IPS-20b (cell line): ENCODE measurements at regions not wholly inside any gene's neighbourhood (a gene's known extent, or its start where the extent isn't known, plus 50 kb on each side); places are given as distances from the start of the nearest gene placed in this dataset.

Experiments
- H3K27ac ChIP-seq: one replicate; pipeline ENCODE4 v1.5.1; 2013; ENCODE audit warnings: low read length
- H3K27me3 ChIP-seq: 2 replicates; pipeline ENCODE4 v1.6.1; 2013; ENCODE audit warnings: mild to moderate bottlenecking, low read length, inconsistent platforms; ENCODE audit not compliant: insufficient read depth
- H3K36me3 ChIP-seq: 2 replicates; pipeline ENCODE4 v1.6.1; 2013; ENCODE audit warnings: low read depth, mild to moderate bottlenecking, inconsistent platforms, low read length, moderate library complexity; ENCODE audit not compliant: insufficient read depth
- H3K4me1 ChIP-seq: 2 replicates; pipeline ENCODE4 v1.6.1; 2013; ENCODE audit warnings: mild to moderate bottlenecking, control low read depth, inconsistent platforms, low read length, moderate library complexity; ENCODE audit not compliant: insufficient read depth
- H3K4me3 ChIP-seq: 2 replicates; pipeline ENCODE4 v1.5.1; 2013; ENCODE audit warnings: mild to moderate bottlenecking, low read length, inconsistent platforms
- H3K9ac ChIP-seq: 2 replicates; pipeline ENCODE4 v1.6.1; 2013; ENCODE audit warnings: low read depth, mild to moderate bottlenecking, inconsistent platforms, low read length, moderate library complexity
- H3K9me3 ChIP-seq: 2 replicates; pipeline ENCODE4 v1.6.1; 2013; ENCODE audit warnings: mild to moderate bottlenecking, low read depth, low read length, inconsistent platforms; ENCODE audit not compliant: insufficient read depth

DNA sequence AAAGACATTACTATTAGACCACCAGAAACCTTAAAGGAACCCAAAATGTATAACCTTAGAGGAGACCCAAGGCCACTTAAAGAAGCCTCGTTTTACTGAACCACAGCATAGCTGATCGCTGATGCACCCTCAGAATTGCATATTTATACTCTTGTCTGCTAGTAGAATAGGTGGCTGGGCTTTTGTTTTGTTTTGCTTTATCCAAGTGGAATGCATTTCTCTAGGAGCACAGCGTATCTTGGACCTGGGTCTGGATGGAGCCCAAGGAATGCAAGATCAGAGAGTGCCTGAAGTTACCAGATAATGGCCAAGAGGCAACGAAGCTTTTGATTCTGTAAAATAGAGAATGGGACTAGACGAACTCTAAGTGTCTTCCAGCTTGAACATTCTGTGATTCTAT lies 129.2 kb upstream of the COL8A1 start:
- no peaks in the 10 kb centered on the region for H3K9me3 ChIP-seq
- no peaks in the 10 kb centered on the region for H3K27me3 ChIP-seq
- H3K9ac ChIP-seq, result no peak overlapping the region
- H3K4me1 ChIP-seq, result no peaks in the 10 kb centered on the region
- H3K27ac ChIP-seq, result no peak overlapping the region
- H3K36me3 ChIP-seq, result no peaks in the 10 kb centered on the region
- H3K4me3 ChIP-seq, result no peak overlapping the region

DNA sequence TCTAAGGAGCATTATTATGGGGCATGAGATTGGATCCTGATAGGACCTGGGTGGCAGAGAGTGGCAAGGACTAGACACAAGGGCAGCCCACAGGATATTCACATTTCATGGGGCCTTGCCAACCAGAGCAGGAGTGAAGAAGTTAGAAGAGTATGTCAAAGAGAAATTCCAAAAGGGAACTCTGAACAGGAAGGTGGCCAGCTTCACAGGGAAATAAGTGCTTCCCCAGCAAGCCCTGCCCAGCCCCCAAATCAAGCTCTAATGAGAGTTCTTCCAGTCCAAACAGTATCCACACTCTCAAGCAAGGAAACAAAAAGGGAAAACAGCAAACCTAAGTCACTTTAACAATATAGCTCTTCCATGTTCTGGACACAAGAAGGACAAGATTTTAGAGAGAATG lies 130.2 kb upstream of the COL8A1 start:
- Histone ChIP-seq H3K27me3 (no peaks in the 10 kb centered on the region), H3K9me3 (no peaks in the 10 kb centered on the region), H3K4me3 (no peak overlapping the region), H3K36me3 (no peaks in the 10 kb centered on the region), H3K27ac (no peak overlapping the region), H3K9ac (no peak overlapping the region), H3K4me1 (no peaks in the 10 kb centered on the region)

DNA sequence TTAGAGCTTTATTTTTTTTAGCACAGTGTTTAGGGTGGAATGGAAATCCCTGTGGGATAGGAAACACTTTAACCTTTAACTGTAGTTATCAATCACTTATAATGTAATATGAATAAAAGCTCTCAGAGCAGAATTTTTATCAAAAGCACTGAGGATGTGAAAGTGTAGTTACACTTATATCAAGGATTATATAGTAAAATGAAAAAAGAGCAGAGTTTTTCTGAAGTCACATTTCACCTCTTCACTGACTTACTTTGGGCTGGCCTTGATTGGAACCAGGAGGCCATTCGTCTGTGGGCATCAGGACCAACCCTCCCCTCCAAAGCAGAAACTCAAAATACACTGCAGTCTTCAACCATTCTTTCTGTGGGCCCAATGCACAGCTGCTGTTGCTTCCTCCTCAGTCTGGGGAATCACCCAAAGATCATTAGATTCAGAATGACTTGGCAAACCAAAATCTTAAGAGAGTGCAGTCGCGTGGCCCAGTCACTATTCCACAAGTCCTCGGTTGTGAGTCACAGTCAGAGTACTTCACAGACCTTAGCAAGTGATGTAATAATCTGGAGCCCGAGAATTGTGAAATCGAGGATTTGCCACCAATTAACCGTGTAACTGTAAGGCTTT lies 132.6 kb upstream of the COL8A1 start:
- Histone ChIP-seq H3K4me3 (no peak overlapping the region), H3K27me3 (no peaks in the 10 kb centered on the region), H3K27ac (no peak overlapping the region), H3K36me3 (no peaks in the 10 kb centered on the region), H3K9ac (no peak overlapping the region), H3K9me3 (no peaks in the 10 kb centered on the region), H3K4me1 (no peaks in the 10 kb centered on the region)

DNA sequence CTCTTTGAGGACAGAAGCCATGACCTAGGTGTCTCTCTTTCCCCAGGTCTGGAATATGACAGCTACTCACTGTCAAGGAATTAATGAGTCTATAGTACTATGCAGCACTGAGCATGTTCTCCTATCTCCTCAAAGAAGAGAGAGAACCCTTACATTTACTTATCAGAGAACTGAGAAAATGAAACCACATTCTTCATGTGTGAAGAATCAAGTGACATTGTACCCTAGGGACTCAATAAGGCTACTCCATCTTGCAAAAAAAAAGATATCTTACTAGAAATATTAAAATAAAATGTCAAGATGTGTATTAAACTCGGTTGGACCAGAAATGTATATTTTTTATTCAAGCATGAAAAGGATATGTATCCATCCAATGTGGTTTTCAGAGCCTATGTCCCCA lies 133.2 kb upstream of the COL8A1 start:
- Histone ChIP-seq H3K9me3 (no peaks in the 10 kb centered on the region), H3K9ac (no peak overlapping the region), H3K36me3 (no peaks in the 10 kb centered on the region), H3K4me3 (no peak overlapping the region), H3K27me3 (no peaks in the 10 kb centered on the region), H3K27ac (no peak overlapping the region), H3K4me1 (no peaks in the 10 kb centered on the region)

DNA sequence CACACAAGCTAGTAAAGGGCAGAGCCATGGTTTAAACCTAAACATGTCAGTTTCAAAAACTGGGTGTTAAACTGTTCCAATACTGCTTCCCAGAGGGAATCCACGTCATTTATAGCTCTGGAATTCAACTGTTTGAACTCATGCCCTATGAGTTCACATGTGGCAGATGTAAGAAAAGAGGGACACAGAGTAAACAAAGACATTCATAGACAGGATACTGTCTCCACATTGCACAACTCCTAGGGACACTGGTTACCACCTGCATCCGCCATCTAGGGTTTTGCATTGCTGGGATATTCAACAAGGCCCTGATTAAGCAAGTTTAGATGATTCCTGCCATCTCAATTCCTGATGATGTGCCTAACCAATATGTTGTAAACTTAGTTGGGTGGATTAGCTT lies 134.1 kb upstream of the COL8A1 start:
- H3K36me3 ChIP-seq, result no peaks in the 10 kb centered on the region
- H3K27ac ChIP-seq, result no peak overlapping the region
- no peaks in the 10 kb centered on the region for H3K9me3 ChIP-seq
- no peaks in the 10 kb centered on the region for H3K27me3 ChIP-seq
- no peak overlapping the region for H3K9ac ChIP-seq
- H3K4me3 ChIP-seq, result no peak overlapping the region
- no peaks in the 10 kb centered on the region for H3K4me1 ChIP-seq

DNA sequence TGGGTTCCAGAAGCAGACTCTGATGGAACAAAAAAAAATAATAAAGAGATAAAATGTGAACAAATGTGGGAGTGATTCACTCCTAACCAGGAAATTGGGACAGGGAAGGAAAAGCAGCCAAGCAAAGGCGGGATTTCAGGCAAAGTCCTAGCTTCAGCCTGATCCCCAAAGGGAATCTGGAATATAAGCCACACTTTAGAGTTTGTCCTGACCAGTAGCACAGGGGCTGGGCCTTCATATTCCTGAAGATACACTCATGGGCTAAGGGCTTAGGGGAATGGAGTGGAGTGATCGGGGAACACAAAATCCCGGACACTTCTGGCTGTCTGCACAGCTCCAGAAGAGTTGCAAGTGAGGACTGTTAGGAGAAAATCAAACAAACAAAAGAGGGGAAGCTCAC lies 135.0 kb upstream of the COL8A1 start:
- Histone ChIP-seq H3K27me3 (no peaks in the 10 kb centered on the region), H3K4me3 (no peak overlapping the region), H3K36me3 (no peaks in the 10 kb centered on the region), H3K9me3 (no peaks in the 10 kb centered on the region), H3K4me1 (no peaks in the 10 kb centered on the region), H3K9ac (no peak overlapping the region), H3K27ac (no peak overlapping the region)

DNA sequence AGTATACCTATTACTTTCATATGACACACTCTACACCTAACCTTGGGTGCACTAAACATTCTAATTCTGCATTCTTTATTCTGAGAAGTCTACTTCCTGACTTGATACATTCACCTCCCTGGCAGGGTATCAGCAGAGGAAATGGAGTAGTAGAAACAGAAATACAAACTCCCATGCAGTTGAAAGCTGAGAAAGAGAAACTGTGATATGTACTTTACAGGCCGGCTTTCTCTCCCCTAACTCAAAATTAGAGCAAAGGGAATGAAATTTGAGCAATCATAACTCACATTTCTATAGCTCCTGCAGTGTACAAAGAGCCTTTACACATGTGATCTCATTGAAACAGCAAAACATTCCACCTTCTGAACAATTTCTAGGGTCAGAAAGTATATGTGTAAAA lies 135.5 kb upstream of the COL8A1 start:
- H3K4me1 ChIP-seq, result no peaks in the 10 kb centered on the region
- no peaks in the 10 kb centered on the region for H3K9me3 ChIP-seq
- H3K27ac ChIP-seq, result no peak overlapping the region
- no peaks in the 10 kb centered on the region for H3K27me3 ChIP-seq
- no peak overlapping the region for H3K9ac ChIP-seq
- no peaks in the 10 kb centered on the region for H3K36me3 ChIP-seq
- H3K4me3 ChIP-seq, result no peak overlapping the region

DNA sequence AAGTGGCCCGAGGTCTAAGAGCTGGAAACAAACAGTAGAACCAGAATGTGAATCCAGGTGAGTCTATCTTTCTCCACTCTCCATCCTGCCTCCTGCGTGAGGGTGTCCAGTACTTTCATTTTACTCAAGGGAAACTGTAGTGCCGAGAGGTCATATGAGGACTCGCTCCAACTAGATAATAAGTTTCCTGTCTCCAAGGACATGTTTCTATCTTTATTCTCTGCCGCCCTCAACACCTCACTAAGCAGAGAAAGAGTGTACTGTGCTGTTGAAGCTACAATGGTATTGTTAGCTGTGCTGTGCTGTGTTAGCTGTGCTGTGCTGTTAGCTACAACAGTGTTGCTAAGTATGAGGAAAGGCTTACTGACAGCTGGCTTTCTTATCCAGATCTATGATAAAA lies 137.9 kb upstream of the COL8A1 start:
- no peaks in the 10 kb centered on the region for H3K4me1 ChIP-seq
- no peaks in the 10 kb centered on the region for H3K27me3 ChIP-seq
- H3K9me3 ChIP-seq, result no peaks in the 10 kb centered on the region; the same call in 1 of the 2 replicates
- no peak overlapping the region for H3K4me3 ChIP-seq
- H3K27ac ChIP-seq, result no peak overlapping the region
- H3K36me3 ChIP-seq, result no peaks in the 10 kb centered on the region
- no peak overlapping the region for H3K9ac ChIP-seq

DNA sequence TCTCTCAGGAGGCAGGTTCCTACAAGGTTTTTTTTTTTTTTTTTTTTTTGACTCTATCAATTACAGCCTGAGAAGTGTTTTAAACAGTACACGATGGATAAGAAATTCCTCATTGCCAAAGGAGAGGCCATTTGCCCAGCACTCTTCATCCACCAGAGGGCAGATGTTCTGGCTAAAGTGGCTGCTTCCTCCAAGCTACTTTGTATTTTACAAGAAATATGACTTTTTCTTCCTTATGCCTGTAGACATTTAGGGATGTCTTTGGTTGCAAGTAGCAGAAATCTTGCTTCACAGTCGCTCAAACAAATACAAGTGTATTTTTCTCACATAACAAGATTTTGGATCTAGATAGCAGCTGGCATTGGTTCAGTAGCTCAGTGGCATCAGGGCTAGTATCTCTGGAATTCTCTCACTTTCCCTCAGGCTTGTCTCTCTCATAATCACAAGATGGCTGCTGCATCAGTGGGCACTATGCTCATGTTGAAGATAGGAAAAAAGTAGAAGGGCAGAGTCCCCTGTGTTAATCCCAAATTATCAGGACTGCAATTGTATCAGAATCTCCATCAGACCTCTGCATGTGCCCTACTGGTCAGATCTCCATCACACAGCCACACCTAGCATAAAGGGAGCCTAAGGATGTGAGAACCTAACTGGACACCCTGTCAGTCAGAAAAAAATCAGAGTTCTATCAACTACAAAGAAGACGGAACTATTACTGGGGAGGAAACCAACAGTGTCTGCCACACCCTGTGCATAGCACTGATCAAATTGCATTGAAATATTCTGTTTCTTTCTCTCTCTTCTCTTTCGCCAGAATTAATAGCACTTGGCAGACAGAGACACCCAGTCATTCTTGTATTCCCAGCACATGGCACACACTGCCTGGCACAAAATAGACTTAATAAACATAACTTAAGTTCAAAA lies 138.9 kb upstream of the COL8A1 start:
- no peak overlapping the region for H3K4me3 ChIP-seq
- no peak overlapping the region for H3K9ac ChIP-seq
- no peaks in the 10 kb centered on the region; the same call in 1 of the 2 replicates for H3K9me3 ChIP-seq
- H3K27me3 ChIP-seq, result no peaks in the 10 kb centered on the region
- no peaks in the 10 kb centered on the region for H3K4me1 ChIP-seq
- no peak overlapping the region for H3K27ac ChIP-seq
- no peaks in the 10 kb centered on the region for H3K36me3 ChIP-seq

DNA sequence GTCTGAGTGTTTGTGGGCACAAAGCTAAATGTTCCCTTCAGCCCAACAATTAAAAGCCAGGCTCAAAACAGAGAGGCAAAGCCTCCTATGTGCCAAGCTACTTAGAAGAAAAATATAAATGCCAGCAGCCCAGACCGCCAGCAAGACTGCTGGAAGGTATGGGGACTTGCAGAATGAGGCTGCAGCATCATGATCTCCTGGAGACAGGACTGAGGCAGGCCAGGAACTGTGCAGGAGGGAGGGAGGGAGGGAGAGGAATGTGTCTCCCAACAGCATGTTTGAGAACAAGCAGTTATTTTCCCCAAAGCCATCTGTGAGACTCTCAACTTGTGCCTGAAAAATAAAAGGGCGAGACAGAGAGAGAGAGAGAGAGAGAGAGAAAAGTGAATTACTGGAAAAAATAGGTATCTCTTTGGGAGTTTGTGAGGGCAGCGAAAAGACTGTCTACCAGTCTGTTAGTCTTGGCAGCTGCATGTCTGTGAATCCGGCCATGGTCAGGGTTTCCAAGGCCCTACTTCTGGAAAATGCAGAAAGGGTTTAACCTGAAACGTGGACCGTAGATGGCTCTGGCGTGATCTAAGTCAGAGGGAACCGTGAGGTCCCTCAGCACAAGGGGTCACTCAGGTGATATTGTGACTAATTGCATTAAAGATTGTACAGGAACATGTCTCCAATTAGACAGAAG lies 139.7 kb upstream of the COL8A1 start:
- H3K4me1 ChIP-seq, result no peaks in the 10 kb centered on the region
- H3K9ac ChIP-seq, result no peak overlapping the region
- H3K4me3 ChIP-seq, result no peak overlapping the region
- H3K9me3 ChIP-seq, result no peaks in the 10 kb centered on the region; the same call in 1 of the 2 replicates
- no peaks in the 10 kb centered on the region for H3K36me3 ChIP-seq
- no peaks in the 10 kb centered on the region for H3K27me3 ChIP-seq
- H3K27ac ChIP-seq, result no peak overlapping the region

DNA sequence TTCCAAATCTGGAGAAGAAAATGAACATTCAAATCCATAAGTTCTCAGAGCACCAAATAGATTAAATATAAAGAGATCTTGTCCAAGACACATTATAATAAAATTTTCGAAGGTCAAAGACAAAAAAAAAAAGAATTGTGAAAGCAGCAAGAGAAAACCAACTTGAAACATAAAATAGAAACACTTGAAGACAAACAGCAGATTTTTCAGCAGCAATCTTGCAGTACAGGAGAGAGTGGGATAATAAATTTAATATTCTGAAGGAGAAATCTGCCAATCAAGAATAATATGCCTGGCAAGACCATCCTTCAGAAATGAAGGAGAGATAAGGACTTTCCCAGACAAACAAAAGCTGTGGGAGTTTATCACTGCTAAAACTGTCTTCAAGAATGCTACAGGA lies 150.5 kb upstream of the COL8A1 start:
- Histone ChIP-seq H3K9me3 (peaks cover 11% of the 10 kb centered on the region), H3K4me3 (no peak overlapping the region), H3K4me1 (peaks cover 4% of the 10 kb centered on the region; the same call in 1 of the 2 replicates), H3K9ac (no peak overlapping the region), H3K27ac (no peak overlapping the region), H3K27me3 (no peaks in the 10 kb centered on the region), H3K36me3 (no peaks in the 10 kb centered on the region)
